ENCODE measurements at regions not wholly inside any gene's neighbourhood (a gene's known extent, or its start where the extent isn't known, plus 50 kb on each side); places are given as distances from the start of the nearest gene placed in this dataset.
"Not testable (repeated sequence)": the region's sequence is repeated elsewhere in the genome, so short reads cannot be mapped to it uniquely, and the experiment has no call there.

DNA sequence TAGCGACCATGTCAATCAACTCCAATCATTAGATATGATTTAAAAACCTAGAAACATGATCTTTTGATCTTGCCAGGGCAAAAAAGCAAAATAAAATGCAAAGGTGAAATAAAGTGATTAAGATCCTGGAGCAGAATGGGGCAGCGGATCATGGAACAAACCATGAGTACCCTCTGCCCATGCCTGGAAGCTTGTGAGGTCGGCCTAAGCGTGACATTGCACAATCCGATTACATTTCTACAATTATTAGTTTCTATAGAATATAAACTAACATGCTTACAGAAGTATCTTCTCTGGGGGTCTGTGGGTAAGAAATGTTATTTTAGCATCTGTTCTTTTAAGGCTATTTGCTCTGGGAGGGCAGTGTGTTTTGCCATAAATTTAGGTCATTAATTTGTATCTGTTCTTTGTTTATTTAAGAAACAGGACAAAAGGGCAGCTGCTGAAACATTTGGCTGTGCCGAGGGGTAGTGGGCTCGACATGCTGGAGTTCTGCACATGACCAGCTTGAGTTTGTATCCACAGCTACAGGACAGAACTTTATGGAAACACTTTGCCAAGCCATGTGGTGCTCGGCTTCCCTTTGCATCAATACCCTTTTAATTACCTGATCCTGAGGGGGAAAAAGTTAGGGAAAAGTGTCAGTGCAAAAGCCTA lies 55.9 kb downstream of the ZBTB18 start:
- no peak for DNase-seq

DNA sequence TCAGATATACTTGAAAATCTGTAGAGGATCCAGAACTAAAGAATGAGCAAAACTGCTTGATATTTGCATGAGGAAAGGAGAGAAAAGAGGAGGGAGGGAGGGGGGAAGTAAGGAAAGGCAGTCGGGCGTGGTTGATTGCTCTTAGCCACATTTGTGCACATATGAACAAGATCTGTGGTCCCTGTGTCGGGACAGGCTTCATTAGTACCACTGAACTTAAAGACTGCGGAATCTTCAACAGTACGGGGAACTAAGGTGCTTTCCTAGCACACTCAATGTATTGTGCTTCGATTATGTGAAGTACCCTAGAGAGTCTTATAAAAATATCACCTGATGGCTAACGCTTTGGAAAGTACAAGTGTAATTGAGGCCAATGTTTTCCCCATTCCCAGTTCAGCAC lies 59.9 kb downstream of the ZBTB18 start:
- no peak for DNase-seq

DNA sequence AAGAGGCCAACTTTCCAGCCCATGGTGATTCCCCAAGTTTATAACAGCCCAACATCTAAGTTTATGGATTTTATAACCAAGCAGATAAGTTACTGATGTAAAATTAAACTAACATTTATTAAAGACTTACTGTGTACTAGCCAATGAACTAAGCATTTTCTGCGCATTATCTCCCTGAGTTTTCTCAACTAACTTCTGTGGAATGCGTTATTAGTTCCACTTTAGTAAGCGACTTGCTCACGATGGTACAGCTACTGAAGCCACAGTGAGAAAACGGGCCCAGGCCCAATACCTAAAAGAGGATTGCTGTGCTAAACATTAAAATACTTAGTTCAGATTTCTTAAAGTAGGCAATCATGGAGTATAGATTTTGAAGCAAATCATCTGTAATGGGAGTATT lies 61.0 kb downstream of the ZBTB18 start:
- no peak for DNase-seq

DNA sequence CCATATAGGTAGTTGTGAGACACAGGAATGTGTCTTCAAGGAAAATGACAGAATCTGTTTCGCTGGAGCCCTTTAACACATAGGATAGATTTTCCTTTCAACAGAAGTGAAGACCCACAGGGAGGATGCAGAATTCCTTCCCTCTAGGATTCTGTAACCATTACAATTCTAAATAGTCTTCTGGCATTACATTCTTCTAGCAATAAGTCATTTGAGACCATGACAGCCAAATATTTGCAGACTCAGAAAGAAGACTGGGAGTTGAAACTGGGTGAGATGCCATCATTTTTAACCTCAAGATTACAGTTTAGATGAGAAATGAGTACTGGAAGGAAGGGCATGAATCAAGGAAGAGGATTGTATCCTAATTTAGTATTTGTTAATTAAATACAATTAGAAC lies 61.6 kb downstream of the ZBTB18 start:
- DNase-seq: no peak

DNA sequence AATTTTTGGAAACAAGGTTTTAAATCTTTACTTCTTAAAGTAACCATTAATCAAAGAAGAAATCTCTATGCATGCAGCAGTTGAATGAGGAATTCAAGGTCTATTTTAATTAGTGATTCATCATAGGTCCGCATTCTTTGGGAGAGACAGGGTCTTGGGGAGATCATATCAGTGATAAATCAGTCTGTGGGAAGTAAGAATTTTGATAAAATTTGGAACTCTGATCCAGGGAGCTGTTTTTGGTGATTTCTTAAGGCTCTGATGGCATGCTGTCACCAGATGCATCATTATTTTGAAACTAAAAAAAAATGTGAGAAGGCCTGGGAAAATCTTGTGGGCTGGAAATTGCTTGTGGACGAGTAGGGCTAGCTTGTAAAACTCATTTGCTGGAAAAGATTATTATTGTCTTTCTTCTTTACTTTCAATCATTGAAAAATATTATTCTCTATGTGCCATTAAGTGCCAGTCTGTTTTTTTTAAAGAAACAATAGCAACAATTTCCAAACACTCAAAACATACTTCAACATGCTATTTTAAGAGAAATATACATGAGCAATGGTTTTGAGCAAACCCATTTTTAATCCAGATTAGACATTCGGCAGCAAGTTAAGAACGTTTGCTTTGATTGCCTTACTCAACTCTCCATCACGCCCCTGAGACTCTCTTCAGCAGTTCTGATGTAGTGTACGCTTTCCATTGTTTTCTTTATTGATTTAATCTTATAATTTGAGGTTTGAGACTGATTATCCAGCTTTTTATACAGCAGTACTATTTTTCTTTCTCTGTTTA lies 62.6 kb downstream of the ZBTB18 start:
- DNase-seq: no peak

DNA sequence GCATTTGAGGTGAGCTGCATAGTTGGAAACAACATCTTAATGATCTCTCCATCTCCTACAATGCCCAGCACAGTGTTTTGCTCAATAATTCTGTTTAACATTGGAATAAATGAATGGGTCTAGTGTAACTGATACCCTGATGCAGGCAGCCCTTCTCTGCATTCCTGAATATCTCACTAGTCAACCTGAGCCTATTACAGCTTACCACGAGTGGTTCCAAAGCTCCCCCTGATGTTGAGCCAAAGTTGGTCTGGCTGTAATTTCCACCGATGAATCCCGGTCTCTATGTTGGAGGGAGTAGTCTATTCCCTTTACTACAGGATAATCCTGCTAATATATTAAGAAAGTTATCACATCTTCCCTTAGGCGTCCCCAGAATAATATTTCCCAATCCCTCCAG lies 63.8 kb downstream of the ZBTB18 start:
- no peak for DNase-seq

DNA sequence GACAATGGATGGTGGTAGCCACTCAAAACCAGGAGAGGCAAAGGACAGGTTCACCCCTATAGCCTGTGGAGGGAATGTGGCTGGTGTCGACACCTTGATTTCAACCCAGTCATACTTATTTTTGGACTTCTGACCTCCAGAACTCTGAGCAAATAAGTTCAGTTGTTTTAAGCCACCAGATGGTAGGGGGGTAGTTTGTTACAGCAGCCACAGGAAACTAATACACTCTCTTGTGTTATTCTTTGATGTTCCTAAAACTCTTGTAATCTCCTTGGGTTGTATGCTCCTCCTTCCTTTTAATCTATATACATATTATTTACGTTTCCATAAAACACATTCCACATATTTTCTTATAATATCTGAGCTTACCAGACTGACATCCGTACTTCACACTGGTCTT lies 65.9 kb downstream of the ZBTB18 start:
- no peak for DNase-seq

DNA sequence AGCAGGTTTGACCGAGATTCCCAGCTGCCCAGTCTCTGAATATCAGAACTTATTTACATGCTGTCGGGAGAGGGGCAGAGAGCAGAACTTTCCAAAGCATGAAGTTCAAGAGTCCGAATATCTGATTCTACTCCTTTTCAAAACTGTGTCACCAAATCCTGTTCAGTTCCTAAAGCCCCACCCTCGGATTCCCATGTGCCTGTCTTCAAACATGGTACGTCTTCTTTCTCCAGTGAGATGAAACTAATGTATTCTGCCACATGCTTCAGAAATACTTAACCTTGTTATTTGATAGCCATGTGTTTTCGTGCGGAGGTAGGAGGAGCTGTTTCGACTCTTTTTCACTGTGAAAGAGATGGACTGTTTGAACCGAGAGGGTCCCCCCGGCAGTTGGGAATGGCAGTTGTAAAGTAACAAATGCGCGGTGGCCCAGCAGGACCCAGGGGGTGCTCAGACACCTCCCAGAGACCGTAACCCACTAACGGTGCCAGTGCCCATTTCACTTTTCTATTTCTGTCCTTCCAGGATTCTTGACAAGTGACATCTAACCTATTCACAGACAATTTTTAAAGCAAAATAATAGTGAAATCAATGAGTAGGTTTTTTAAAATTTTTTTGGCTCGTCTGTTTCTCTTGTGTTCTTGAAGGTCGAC lies 67.2 kb downstream of the ZBTB18 start:
- DNase-seq: no peak

DNA sequence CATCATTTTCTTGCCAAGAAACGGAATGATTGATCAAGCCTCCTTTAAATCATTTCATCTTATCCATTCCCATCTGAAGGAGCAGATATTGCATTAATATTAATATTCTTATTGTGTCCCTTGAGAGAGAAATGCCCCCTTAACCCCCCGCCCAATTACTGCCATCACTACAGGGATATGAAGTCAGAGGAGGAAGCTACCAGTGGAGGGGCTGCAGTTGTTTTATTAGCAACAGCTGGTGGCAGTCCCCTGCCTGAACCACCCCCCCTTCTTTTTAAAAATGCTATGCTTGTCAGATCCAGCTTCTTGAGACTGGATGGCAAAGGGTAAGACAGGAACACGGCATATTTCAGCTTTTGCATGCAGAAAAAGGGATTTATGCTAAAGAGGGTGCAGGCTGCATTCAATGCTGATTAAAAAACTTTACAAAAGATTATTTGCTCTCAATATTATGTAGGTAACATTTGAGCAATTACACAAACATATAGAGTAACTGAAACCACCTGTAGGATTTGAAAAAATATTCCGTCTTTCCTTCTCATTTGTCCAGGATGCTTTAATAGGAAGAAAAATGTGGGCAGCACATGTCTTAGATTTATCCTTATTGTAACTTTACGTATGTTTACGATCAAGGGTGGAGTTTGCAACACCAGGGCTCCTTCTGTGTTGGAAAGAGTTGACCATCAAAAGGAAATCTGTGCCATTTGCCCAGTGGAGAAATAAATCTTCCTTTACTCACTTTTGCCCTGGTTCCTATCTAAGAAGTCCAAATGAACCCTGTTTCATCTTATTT lies 77.7 kb downstream of the ZBTB18 start:
- no peak for DNase-seq

DNA sequence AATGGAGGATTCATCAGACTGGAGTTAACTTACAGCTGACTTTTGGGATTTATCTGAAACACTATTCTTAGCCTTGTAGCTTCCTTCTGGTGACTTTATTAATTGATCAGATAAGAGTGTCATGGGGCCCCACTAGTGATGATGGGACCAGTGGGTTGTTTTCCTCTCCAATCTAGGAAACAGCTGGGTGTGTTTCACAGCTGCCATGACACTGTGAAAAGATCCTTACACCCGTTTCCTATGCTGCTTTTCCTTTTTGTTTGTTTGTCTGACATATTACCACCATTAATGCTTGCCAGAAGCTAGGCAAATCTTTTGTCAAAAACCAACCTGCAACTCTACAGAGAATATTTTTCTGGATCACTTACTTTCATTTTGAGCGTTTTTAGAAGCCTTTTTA lies 86.2 kb downstream of the ZBTB18 start:
- no peak for DNase-seq

DNA sequence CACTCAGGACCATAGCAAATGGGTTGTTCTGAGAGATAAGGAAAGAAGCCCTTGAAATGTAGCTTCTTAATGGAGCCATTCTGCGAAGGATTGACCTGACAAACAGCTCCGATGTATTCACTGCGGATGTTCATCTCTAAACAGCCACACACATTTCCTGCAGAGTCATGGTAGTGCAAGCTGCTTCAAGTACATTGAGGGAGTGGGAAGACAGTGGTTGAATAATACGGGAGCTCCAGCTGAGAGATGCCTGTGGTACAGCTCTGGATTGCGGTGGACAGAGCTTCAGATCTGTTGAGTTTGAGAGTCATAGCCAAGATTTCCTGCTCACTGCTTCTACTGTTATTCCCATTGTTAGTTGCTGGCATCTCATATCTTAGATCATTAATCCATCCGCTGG lies 86.6 kb downstream of the ZBTB18 start:
- DNase-seq: no peak

DNA sequence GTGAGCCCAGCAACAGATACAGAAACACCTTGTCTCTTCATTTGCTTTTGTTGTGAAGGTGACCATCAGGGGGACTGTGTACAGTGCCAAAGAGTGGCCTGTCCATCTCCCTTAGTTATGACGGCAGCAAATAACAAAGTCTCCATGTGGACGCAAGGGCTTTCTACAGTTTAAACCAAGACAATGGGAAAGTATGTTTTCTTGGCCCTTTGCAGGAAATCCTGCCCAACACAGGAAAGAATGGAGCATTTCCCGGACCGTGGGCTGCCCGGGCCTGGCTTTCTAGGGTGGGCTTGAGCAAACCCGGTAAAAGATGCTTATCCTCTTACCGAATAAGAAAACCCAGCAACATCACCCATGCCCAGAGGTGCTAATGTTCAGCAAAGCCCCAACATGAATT lies 87.3 kb downstream of the ZBTB18 start:
- DNase-seq: no peak

DNA sequence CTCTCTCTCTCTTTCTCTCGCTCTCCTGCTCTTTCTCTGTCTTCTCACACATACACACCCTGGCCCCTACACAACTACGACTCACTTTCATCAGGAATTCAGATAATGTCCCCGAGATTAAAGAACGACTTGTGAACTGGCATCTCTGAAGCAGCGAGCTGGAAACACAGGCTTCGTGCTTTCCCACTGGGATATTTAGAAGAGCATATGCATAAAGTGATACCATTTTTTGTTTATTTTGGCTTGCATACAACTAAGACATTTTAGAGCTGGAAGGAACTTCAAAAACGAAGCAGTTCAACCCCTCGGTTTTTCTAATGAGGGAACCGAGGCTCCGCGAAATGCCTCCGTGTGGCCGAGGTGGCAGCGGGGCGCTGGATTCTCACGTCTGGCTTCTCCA lies 88.6 kb downstream of the ZBTB18 start:
- DNase-seq: no peak

DNA sequence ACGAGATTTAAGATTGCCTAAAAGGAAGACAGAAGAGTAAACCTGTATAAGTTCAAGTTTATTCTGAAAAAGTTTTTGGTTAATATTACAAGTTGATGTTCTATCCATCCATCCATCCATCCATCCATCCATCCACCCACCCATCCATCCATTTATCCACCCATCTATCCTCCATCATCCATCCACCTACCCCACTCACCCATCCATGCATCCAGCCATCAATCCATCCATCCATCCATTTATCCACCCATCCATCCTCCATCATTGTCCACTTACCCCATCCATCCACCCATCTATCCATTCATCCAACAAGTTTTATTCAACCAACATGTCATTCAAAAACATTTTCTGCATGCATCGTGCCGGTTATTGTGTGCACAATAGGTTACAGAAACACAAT lies 89.3 kb downstream of the ZBTB18 start:
- no peak for DNase-seq

DNA sequence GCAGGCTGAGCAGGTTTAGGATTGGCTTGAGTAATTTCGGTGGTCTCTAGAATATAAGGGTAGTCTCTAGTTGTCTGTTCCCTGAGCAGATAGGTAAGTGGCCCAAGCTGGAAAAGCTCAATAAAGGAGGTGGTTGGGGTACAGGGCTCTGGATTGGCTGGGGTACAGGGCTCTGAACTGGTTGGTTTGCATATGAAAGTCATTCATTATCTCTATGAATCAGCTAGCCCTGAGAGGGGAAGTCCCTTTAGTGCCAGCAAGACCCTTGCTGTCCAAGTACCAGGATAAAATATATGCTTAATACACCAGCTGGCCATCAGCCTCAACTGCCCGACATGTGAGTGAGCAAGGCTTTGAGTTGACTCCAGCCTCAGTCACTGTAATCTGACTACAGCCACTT lies 93.0 kb downstream of the ZBTB18 start:
- DNase-seq: no peak

DNA sequence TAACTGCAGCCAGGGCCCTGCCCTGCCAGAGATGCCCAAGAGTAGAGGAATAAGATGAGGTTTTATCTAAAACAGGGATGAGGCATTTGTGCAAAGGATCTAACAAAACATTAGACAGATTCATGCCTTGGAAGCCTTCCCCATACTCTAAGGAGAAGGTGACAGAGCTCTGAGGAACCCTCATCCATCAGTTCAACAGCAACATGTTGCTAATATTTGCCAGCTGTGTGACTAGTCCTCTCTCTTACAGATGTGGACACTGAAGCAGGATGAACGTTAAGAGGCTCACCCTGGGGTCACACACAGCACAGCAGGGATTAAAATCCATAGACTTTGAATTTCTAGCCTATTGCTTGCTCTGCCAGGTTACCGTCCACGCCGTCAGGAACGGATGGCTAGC lies 99.0 kb downstream of the ZBTB18 start:
- no peak for DNase-seq

DNA sequence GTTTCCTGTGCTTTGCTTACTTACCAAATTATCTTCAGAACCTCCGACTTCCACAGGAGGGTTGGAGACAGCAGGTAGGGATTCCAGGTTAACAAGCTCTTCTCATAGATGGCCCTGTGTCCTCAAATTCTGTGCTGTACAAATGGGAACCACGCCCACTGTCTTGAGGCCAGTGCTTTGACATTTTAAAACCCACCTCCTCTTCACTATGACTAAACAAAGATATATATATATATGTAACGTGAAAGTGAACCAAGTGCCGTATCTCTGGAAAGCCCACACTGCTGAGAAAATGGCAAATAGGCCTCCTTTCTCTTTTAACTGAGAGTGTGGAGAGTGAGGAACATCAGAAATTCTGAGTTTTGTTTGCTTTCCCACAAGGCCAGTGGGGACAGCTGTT lies 99.6 kb downstream of the ZBTB18 start:
- no peak for DNase-seq

DNA sequence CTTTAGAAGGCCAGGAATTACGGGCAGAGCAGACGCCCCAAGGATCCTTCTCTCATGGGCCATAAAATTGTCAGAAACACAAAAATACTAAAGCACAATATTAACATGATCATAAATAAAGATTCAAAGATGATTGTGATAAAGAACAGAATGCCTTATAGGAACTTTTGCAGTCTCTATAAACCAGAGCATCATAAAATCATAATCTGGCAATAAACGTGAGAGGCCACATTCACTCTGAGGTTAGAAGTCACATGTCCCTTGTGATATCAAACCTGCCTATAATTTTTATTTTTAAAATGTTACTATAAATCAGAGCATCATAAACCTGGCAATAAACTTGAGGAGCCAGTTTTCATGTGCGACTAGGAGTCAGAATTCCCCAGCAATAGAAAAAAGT lies 100.5 kb downstream of the ZBTB18 start:
- DNase-seq: no peak

DNA sequence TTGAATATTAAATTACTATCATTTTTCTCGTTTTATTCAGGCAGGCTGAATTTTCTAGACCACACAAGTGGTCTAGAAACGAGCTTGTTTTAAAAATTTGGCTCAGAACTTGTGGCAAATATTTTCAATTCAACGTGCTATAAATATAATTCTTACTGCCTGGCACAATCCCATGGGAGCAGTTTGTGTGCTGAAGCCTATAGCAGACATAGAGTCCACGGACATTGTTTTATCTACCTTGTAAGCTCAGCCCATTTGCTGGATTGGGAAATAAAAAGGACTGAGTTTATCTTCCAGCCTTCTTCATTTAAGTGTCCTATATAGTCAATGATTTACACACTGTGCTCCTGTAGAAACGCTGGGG lies 103.4 kb downstream of the ZBTB18 start:
- no peak for DNase-seq

DNA sequence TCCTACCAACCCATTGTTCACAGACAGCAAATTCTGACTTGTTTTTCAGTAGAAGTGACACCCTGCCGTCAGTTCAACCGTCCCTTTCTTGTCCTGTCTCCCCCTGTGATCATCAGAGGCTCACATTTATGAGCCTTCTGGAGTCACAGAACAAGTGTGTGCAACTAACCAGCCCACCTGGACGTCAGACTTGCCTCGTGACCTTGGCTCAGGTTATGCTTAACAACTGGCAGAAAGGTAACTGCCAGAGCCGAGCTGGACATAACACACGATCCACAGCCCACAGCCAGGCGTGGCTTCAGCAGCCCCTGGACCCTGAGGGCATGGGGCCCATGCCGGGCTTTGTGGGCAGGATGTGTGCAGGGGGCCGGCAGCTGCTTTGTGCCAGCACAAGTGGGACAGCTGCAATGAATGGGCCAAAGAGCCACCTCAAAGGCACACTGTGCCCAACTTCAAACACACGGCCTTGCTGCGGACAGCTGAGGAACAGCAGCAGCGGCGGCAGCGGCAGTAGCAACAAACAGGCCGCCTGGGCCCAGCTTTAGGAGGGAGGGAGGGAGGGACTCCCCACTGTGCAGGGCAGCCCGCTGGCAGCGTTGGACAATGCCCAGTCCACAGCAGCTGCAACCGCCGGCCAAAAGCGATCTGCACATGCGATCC lies 103.9 kb downstream of the ZBTB18 start:
- no peak for DNase-seq

DNA sequence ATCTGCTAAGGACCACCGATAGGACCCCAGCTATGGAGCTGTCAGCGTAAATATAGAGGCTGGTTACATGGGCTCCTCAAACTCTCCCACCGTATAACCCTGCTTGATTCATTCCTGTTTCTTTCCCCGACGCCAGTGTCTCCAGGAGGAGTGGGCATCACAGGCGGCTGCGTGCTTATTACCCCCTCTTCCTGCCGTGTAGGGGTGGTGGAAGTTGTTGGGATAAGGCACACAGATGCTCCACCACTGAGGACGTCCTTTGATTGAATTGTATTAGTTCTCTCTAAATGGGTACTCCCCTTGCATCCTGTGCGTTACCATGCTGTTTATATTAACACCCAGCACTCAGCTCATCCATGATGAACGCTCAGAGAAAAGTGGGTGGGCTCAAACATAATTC lies 104.6 kb downstream of the ZBTB18 start:
- DNase-seq: no peak

DNA sequence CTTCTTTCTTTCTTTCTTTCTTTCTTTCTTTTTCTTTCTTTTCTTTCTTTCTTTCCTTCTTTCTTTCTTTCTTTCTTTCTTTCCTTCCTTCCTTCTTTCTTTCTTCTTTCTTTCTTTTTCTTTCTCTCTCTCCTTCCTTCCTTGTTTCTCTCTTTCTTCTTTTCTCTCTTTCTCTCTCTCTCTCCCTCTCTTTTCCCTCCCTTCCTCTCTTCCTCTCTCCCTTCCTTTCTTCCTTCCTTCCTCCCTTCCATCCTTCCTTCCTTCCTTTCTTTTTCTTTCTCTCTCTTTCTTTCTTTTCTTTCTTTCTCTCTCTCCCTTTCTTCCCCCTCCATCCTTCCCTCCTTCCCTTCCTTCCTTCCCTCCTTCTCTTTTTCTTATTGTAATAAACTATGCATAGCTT lies 105.5 kb downstream of the ZBTB18 start:
- DNase-seq: not testable (repeated sequence)
